ENCODE measurements at regions not wholly inside any gene's neighbourhood (a gene's known extent, or its start where the extent isn't known, plus 50 kb on each side); places are given as distances from the start of the nearest gene placed in this dataset.

DNA sequence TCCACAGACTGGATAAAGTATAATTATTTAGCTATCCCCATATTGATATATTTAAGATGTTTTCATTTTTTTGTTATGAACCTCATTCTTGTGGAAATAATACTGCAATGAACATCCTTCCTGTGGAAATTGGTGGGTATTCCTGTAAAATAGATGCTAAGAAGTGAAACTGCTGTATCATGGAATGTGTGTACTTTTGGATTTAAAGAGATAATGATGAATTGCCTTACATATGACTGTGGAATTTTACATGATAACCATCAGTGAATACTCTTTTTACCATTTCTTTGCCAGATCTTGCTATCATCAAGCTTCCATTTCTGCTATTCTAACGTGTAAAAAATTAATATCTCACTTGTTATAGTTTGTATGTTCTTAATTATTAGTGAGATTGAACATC is 847.9 kb downstream of the EFNA5 start:
- TF ChIP-seq, protein P1, sequence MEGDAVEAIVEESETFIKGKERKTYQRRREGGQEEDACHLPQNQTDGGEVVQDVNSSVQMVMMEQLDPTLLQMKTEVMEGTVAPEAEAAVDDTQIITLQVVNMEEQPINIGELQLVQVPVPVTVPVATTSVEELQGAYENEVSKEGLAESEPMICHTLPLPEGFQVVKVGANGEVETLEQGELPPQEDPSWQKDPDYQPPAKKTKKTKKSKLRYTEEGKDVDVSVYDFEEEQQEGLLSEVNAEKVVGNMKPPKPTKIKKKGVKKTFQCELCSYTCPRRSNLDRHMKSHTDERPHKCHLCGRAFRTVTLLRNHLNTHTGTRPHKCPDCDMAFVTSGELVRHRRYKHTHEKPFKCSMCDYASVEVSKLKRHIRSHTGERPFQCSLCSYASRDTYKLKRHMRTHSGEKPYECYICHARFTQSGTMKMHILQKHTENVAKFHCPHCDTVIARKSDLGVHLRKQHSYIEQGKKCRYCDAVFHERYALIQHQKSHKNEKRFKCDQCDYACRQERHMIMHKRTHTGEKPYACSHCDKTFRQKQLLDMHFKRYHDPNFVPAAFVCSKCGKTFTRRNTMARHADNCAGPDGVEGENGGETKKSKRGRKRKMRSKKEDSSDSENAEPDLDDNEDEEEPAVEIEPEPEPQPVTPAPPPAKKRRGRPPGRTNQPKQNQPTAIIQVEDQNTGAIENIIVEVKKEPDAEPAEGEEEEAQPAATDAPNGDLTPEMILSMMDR (conservative IDR thresholded peaks at IDR 0.05; ENCODE audit: low read depth, low read length), result no peak
- DNase-seq (ENCODE audit: low read depth), result no peak
- no peak overlapping the region for H3K4me3 ChIP-seq (ENCODE audit: low read depth, low read length)

DNA sequence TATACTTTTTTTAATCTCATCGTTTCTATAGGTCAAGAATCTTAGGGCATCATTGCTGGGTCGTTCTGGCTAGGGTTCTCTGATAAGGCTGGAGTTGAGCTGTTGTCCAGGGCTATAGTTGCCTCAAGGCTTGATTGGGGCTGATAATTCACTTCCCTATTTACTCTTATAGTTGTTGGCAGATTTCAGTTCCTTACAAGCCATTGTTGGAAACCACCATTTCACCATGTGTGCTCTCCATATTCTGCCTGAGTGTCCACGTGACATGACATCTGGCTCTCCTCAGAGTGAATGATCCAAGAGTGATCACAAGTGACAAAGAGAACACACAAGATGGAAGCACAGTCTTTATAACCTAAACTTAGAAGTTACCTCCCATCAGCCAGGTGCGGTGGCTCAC is 852.2 kb downstream of the EFNA5 start:
- DNase-seq (ENCODE audit: low read depth), result no peak
- TF ChIP-seq, protein P1 (conservative IDR thresholded peaks at IDR 0.05; ENCODE audit: low read depth, low read length), result no peak
- no peak overlapping the region for H3K4me3 ChIP-seq (ENCODE audit: low read depth, low read length)

DNA sequence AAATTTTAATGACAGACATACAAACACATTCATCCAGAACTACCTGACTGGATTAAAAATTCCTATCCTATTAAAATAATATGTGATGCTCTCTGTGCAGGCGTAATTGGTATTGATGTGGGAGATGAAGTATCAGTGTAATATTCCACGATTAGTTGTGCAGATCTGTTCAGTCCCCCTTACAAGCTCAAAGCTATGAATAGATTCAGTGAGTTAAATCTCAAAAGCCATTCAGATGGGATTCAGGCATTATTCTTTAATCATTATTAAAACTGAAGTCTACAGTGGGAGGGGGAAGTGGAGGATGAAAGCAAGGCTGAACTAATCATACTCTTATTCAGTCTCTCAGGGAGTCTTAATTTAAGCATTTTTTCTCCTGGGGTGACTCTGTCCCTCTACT is 855.8 kb downstream of the EFNA5 start:
- H3K4me3 ChIP-seq (ENCODE audit: low read depth, low read length), result no peak overlapping the region
- no peak for DNase-seq (ENCODE audit: low read depth)
- TF ChIP-seq, protein P1 (conservative IDR thresholded peaks at IDR 0.05; ENCODE audit: low read depth, low read length), result no peak

DNA sequence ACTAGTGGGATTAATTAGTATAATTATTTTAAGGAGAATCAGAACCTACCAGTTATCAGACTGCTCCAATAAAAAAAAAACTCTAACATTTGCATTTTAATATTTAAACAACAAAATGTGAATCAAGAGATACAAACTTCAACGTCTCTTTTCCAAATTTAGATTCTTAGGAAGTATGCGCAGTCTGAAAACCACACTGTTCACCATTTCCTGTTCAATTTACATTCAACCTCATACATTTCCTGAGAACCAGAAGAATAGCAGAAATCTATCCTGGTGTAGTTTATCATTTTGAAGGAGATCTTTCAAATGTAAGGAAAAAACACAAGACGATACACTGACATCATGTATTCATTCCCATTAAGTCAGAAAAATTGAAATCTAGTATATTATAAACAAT is 869.2 kb downstream of the EFNA5 start:
- H3K4me3 ChIP-seq (ENCODE audit: low read depth, low read length), result no peak overlapping the region
- no peak for DNase-seq (ENCODE audit: low read depth)
- TF ChIP-seq, protein P1 (conservative IDR thresholded peaks at IDR 0.05; ENCODE audit: low read depth, low read length), result no peak

DNA sequence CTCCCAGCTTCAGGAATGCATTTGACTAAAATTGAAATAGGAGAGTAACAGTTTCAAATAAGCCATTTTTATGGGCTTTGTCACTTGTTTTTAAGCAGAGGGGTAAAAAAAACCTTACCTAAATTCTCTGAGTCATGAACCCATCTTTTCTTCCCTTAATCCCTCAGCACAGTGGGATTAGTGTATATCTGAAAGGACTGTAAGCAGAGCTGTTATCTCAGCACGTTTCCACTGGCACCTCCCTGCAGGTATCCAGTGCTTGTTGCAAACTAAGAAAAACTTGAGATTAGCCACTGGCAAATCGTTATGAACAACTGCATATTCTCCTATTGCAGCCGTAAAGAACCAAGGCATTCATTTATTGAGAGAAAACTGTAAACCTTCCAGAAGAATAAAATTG is 872.7 kb downstream of the EFNA5 start:
- DNase-seq (ENCODE audit: low read depth), result no peak
- TF ChIP-seq, protein P1 (conservative IDR thresholded peaks at IDR 0.05; ENCODE audit: low read depth, low read length), result no peak
- H3K4me3 ChIP-seq (ENCODE audit: low read depth, low read length), result no peak overlapping the region

DNA sequence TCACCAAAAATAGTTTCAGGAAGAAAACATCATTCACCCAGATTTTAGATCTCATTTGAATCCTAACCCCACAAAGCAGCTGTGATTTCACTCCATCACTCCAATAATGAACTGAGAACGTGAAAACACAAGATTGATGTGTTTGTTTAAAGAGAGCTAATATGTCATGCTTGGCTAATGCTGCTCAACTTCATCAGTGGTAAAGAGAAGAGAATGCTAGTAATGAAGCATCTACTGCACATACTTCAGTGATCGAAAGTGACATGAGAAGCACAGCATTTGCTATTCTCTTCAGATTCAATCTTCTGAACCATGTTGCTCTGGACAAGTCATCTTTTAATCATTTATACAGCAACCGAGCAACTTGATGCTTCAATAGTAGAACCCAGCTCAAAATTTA is 874.7 kb downstream of the EFNA5 start:
- DNase-seq (ENCODE audit: low read depth), result no peak
- TF ChIP-seq, protein P1 (conservative IDR thresholded peaks at IDR 0.05; ENCODE audit: low read depth, low read length), result no peak
- H3K4me3 ChIP-seq (ENCODE audit: low read depth, low read length), result no peak overlapping the region

DNA sequence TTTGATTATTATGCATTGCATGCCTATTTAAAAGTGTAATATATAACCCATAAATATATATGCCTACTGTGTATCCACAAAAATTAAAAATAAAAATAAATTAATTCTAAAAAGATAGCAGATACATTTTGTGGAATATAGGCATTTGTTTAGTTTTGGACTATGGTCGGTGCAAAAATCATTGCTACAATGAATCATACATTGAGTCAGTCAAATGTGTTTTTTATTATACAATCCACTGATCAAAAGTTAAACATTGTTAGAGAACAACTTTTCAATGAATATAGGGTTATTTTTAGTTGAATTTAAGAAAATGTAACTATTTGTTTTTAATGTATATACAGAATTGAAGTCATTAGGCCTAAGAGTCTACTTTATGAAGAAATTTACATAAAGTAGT is 885.9 kb downstream of the EFNA5 start:
- DNase-seq (ENCODE audit: low read depth), result no peak
- no peak overlapping the region for H3K4me3 ChIP-seq (ENCODE audit: low read depth, low read length)
- TF ChIP-seq, protein P1 (conservative IDR thresholded peaks at IDR 0.05; ENCODE audit: low read depth, low read length), result no peak

Measured in choroid plexus epithelial cell (primary cell).